Aorta (tissue), 5 donors: ENCODE measurements at regions not wholly inside any gene's neighbourhood (a gene's known extent, or its start where the extent isn't known, plus 50 kb on each side); places are given as distances from the start of the nearest gene placed in this dataset.
"Not testable (repeated sequence)": the region's sequence is repeated elsewhere in the genome, so short reads cannot be mapped to it uniquely, and the experiment has no call there.

Source experiments
- ATAC-seq: fragments of 200-7000 bp; cut with Tn5 transposase; one replicate; pipeline ENCODE4 v1.9.1; 2022; ENCODE audit warnings: moderate library complexity; ENCODE audit not compliant: low FRiP score
- DNase-seq, 2 donors: peaks; one replicate each; pipeline ENCODE4 v3.0.0-alpha.2; 2020
- H3K27ac ChIP-seq, 2 donors: one replicate each; pipeline ENCODE4 v1.5.1; 2013; ENCODE audit warnings: low read length in 2 of 2, mild to moderate bottlenecking in 2 of 2, moderate library complexity in 2 of 2, control low read depth in 1 of 2, inconsistent platforms in 1 of 2, low read depth in 1 of 2
- H3K27me3 ChIP-seq, 2 donors: one replicate each; pipeline ENCODE4 v1.6.1; 2013; ENCODE audit warnings: control low read depth in 1 of 2, low read length in 1 of 2, mild to moderate bottlenecking in 1 of 2, moderate library complexity in 1 of 2; ENCODE audit not compliant: insufficient read depth in 2 of 2, control insufficient read depth in 1 of 2
- H3K36me3 ChIP-seq, 2 donors: one replicate each; pipeline ENCODE4 v1.6.1; 2013; ENCODE audit warnings: control low read depth in 1 of 2, low read length in 1 of 2, mild to moderate bottlenecking in 1 of 2; ENCODE audit not compliant: insufficient read depth in 2 of 2, control insufficient read depth in 1 of 2
- H3K4me1 ChIP-seq, 2 donors: one replicate each; pipeline ENCODE4 v1.6.1; 2013; ENCODE audit warnings: low read length in 2 of 2, control low read depth in 1 of 2, mild to moderate bottlenecking in 1 of 2, moderate library complexity in 1 of 2; ENCODE audit not compliant: insufficient read depth in 2 of 2, control insufficient read depth in 1 of 2
- H3K4me3 ChIP-seq, 2 donors: one replicate each; pipeline ENCODE4 v1.5.1; 2013; ENCODE audit warnings: low read length in 2 of 2, control low read depth in 1 of 2, mild to moderate bottlenecking in 1 of 2
- H3K9me3 ChIP-seq: one replicate; pipeline ENCODE4 v1.6.1; 2013; ENCODE audit warnings: mild to moderate bottlenecking, low read length; ENCODE audit not compliant: control insufficient read depth
- WGBS, 2 donors: extraction: QIAGEN DNeasy Blood & Tissue Kit; methylation state at CpG; one replicate each; pipeline ENCODE4 v1.1.7; 2013; 5-methylcytosine and 5-hydroxymethylcytosine counted together
- intact Hi-C, 2 donors: fragments of 100-400 bp; cut with DNase I; formaldehyde crosslinking; loops; one replicate each; pipeline versions ENCODE4 v1.14.2 to v1.15.0; 2022
- donor health status: healthy with polysubstance abuse.
- donor health status: Bipolar disorder and iron deficiency.
- donor health status: DM: no; HTN: no; CAD: no.
- donor health status: DM: no; HTN: no; CAD: no.
- donor health status: DM: yes; HTN: yes; CAD: no.

- ATAC-seq, result peak; percentile 77
- H3K9me3 ChIP-seq, H3K4me3 ChIP-seq, H3K4me1 ChIP-seq, H3K27me3 ChIP-seq, DNase-seq, H3K36me3 ChIP-seq, intact Hi-C loops, H3K27ac ChIP-seq: not testable (repeated sequence)
- no CpG with 5 or more reads among the region's 18 CpGs for WGBS, 2 donors
Measured at GRCh38 chr21:6456011-6456661, 4065.2 kb upstream of the TPTE start.

DNA sequence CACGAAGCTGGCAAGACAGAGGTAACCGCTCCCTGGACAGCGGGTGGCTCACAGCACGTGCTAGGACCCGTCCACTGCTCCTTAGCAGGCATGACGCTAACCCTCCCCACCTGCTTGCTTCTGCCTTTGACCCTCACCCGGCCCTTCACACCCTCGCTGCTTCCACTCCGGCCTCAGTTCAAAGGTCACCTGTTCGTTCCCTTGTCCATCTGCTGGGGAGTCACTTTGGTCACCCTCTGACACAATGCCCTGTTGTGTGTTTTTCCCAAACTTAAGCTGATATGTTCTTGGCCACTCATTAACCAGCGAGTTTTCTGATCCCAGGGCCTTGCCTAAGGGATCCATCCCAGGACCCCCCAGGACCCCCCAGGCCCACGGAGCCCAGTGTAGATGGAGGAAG is 4061.6 kb upstream of the TPTE start:
- H3K9me3 ChIP-seq, H3K4me3 ChIP-seq, ATAC-seq, H3K27ac ChIP-seq, H3K27me3 ChIP-seq, DNase-seq, intact Hi-C loops, H3K36me3 ChIP-seq, H3K4me1 ChIP-seq: not testable (repeated sequence)
- WGBS, 2 donors, result no CpG with 5 or more reads among the region's 12 CpGs

- H3K4me1 ChIP-seq, H3K4me3 ChIP-seq, DNase-seq, H3K9me3 ChIP-seq, intact Hi-C loops, H3K27ac ChIP-seq, H3K36me3 ChIP-seq, H3K27me3 ChIP-seq, ATAC-seq: not testable (repeated sequence)
- no CpG with 5 or more reads among the region's 10 CpGs for WGBS, 2 donors
Measured at GRCh38 chr21:6461358-6461757, 4060.0 kb upstream of the TPTE start.

DNA sequence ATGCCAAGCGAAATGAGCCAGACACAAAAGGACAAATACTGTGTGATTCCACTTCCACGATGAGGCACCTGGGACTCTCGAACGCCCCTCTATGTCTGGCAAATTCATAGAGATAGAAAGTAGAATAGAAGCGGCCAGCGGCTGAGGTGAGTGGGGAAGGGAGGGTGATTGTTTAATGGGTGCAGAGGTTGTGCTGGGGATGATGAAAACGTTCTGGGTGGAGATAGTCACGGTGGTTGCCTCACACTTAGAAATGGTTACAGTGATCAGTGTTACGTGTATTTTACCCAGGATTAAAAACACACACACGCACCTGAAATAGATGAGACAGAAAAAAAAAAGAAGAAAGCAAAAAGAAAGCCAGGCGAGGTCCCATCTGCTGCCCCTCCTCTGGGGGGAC is 4057.0 kb upstream of the TPTE start:
- H3K4me1 ChIP-seq, intact Hi-C loops, H3K9me3 ChIP-seq, DNase-seq, H3K4me3 ChIP-seq, ATAC-seq, H3K36me3 ChIP-seq, H3K27ac ChIP-seq, H3K27me3 ChIP-seq: not testable (repeated sequence)
- WGBS, 2 donors, result no CpG with 5 or more reads among the region's 11 CpGs

- DNase-seq, ATAC-seq, H3K36me3 ChIP-seq, H3K4me3 ChIP-seq, intact Hi-C loops, H3K4me1 ChIP-seq, H3K27me3 ChIP-seq, H3K27ac ChIP-seq, H3K9me3 ChIP-seq: not testable (repeated sequence)
- WGBS, 2 donors, result no CpG with 5 or more reads among the region's 62 CpGs
Measured at GRCh38 chr21:6466081-6466698, 4055.2 kb upstream of the TPTE start.

GRCh38 chr21:6466707-6467106 is 4054.7 kb upstream of the TPTE start:
- H3K27ac ChIP-seq, ATAC-seq, H3K27me3 ChIP-seq, H3K4me1 ChIP-seq, H3K9me3 ChIP-seq, H3K4me3 ChIP-seq, intact Hi-C loops, H3K36me3 ChIP-seq, DNase-seq: not testable (repeated sequence)
- no CpG with 5 or more reads among the region's 33 CpGs for WGBS, 2 donors

DNA sequence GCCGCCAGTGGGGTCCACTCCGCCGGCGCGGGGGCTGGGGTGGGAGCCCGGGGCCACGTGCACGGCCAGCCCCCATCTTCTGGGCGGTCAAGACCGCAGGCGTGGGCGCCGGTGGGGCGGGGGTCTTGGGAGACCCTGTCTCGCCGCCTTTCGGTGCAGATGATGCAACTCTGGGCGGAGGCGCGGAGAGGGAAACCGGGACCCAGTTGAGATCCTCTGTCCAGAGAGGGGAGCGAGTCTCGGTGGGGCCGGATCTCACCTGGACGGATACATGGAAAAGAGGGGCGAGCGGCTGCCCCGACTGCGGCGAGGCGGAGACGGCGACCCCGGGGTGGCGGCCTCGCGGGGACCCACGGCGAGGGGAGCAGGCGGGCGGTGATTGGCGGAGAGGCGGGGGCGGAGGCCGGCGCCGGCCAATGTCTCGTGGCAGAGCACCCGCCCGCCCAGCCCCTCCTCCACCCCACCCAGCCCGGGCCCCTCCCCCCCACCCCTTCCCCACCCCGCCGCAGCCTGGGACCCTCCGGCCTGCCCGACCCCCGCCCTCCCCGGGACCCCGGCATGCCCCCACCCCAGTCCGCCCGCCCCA is 4054.1 kb upstream of the TPTE start:
- H3K36me3 ChIP-seq, H3K27ac ChIP-seq, H3K9me3 ChIP-seq, H3K4me1 ChIP-seq, H3K4me3 ChIP-seq, intact Hi-C loops, H3K27me3 ChIP-seq, DNase-seq, ATAC-seq: not testable (repeated sequence)
- 0% methylated on average over 2 of the region's 60 CpGs; no CpG with 5 or more reads in 1 of the 2 donors for WGBS, 2 donors

- intact Hi-C loops, ATAC-seq, H3K36me3 ChIP-seq, DNase-seq, H3K4me1 ChIP-seq, H3K27me3 ChIP-seq, H3K27ac ChIP-seq, H3K4me3 ChIP-seq, H3K9me3 ChIP-seq: not testable (repeated sequence)
- WGBS, 2 donors, result no CpG with 5 or more reads among the region's 55 CpGs
Measured at GRCh38 chr21:6467907-6468306, 4053.5 kb upstream of the TPTE start.

DNA sequence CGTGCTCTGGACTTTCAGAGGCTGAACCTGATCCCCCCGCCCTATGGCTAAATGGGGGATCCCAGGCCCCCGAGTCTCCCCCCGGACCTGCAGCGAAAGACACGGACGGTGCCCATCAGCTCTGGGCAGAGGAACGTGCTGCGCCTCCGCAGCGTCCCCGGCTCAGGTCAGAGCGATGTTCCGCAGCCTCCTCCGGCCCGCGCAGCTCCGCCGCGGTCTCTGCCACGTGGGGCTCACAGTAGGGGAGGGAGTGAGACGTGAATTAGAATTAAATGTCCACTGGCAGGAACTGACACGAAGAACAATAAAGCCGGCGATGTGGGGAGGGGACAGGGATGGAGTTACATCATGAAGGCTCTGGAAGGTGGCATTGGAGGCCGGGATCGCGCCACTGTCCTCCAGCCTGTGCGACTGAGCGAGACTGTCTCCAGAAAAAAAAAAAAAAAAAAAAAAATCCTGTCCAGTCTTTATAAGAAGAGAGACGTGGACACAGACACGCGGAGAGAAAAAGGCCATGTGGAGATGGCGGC is 4053.0 kb upstream of the TPTE start:
- ATAC-seq, H3K4me1 ChIP-seq, H3K36me3 ChIP-seq, intact Hi-C loops, H3K9me3 ChIP-seq, H3K27ac ChIP-seq, H3K4me3 ChIP-seq, H3K27me3 ChIP-seq, DNase-seq: not testable (repeated sequence)
- WGBS, 2 donors, result no CpG with 5 or more reads among the region's 34 CpGs
